Liver (tissue), 8 donors: ENCODE measurements at regions not wholly inside any gene's neighbourhood (a gene's known extent, or its start where the extent isn't known, plus 50 kb on each side); places are given as distances from the start of the nearest gene placed in this dataset.

Source experiments
- DNase-seq: peaks from one replicate; pipeline ENCODE4 v3.0.0-alpha.2; 2017; ENCODE audit warnings: low spot score
- H3K27ac ChIP-seq, 2 donors: one replicate each; pipeline ENCODE4 v1.7.0; 2013; ENCODE audit warnings: inconsistent platforms in 2 of 2, low read length in 2 of 2, control low read depth in 1 of 2, low read depth in 1 of 2, mild to moderate bottlenecking in 1 of 2
- H3K27me3 ChIP-seq, 4 donors: one replicate each; pipeline versions ENCODE4 v1.6.1 to v1.7.0; 2013; ENCODE audit warnings: low read length in 3 of 4, inconsistent platforms in 1 of 4, mild to moderate bottlenecking in 1 of 4, moderate library complexity in 1 of 4; ENCODE audit not compliant: control insufficient read depth in 4 of 4, insufficient read depth in 4 of 4
- H3K36me3 ChIP-seq, 4 donors: one replicate each; pipeline versions ENCODE4 v1.6.1 to v1.7.0; 2013; ENCODE audit warnings: low read length in 3 of 4, mild to moderate bottlenecking in 3 of 4, low read depth in 1 of 4, moderate library complexity in 1 of 4; ENCODE audit not compliant: control insufficient read depth in 4 of 4, insufficient read depth in 3 of 4
- H3K4me1 ChIP-seq, 4 donors: one replicate each; pipeline versions ENCODE4 v1.6.1 to v1.7.0; 2013; ENCODE audit warnings: low read length in 3 of 4, mild to moderate bottlenecking in 3 of 4, moderate library complexity in 1 of 4; ENCODE audit not compliant: control insufficient read depth in 4 of 4, insufficient read depth in 4 of 4
- H3K4me3 ChIP-seq, 3 donors: one replicate each; pipeline versions ENCODE4 v1.6.1 to v1.7.0; 2013; ENCODE audit warnings: low read length in 3 of 3, control low read depth in 1 of 3, low read depth in 1 of 3, mild to moderate bottlenecking in 1 of 3
- H3K9ac ChIP-seq, 2 donors: one replicate each; pipeline ENCODE4 v1.7.0; 2013; ENCODE audit warnings: low read length in 2 of 2, mild to moderate bottlenecking in 2 of 2, moderate library complexity in 2 of 2, control low read depth in 1 of 2, low read depth in 1 of 2
- H3K9me3 ChIP-seq, 4 donors: one replicate each; pipeline versions ENCODE4 v1.6.1 to v1.7.0; 2013; ENCODE audit warnings: low read length in 3 of 4; ENCODE audit not compliant: control insufficient read depth in 4 of 4
- EGR1 ChIP-seq, 2 donors: IDR thresholded peaks; 2 replicates each; pipeline ENCODE4 v1.6.1; 2016 to 2018; ENCODE audit warnings: antibody characterized with exemption in 2 of 2, low read depth in 2 of 2
- FOXA1 ChIP-seq: IDR thresholded peaks from 2 replicates; pipeline ENCODE4 v1.6.1; 2016; ENCODE audit warnings: antibody characterized with exemption
- FOXA2 ChIP-seq: IDR thresholded peaks from 2 replicates; pipeline ENCODE4 v1.6.1; 2016; ENCODE audit warnings: antibody characterized with exemption
- GABPA ChIP-seq, 2 donors: IDR thresholded peaks in 1 of 2; conservative IDR thresholded peaks in 1 of 2; 2 replicates each; pipeline ENCODE4 v1.6.1; 2016; ENCODE audit warnings: antibody characterized with exemption in 2 of 2, mild to moderate bottlenecking in 1 of 2, moderate library complexity in 1 of 2
- HNF4A ChIP-seq, 2 donors: conservative IDR thresholded peaks; 2 replicates each; pipeline ENCODE4 v1.6.1; 2016; ENCODE audit warnings: antibody characterized with exemption in 2 of 2, mild to moderate bottlenecking in 2 of 2
- HNF4G ChIP-seq: IDR thresholded peaks from 2 replicates; pipeline ENCODE4 v1.6.1; 2016; ENCODE audit warnings: antibody characterized with exemption
- JUND ChIP-seq, 2 donors: IDR thresholded peaks; 2 replicates each; pipeline ENCODE4 v1.6.1; 2016; ENCODE audit warnings: antibody characterized with exemption in 2 of 2
- NR2F2 ChIP-seq: IDR thresholded peaks from 2 replicates; pipeline ENCODE4 v1.6.1; 2016; ENCODE audit warnings: antibody characterized with exemption
- RAD21 ChIP-seq, 2 donors: IDR thresholded peaks; 2 replicates each; pipeline ENCODE4 v1.6.1; 2016; ENCODE audit warnings: antibody characterized with exemption in 2 of 2, mild to moderate bottlenecking in 2 of 2
- RXRA ChIP-seq, 2 donors: IDR thresholded peaks; 2 replicates each; pipeline ENCODE4 v1.6.1; 2017 to 2018; ENCODE audit warnings: antibody characterized with exemption in 2 of 2, mild to moderate bottlenecking in 1 of 2
- SP1 ChIP-seq: IDR thresholded peaks from 2 replicates; pipeline ENCODE4 v1.6.1; 2018; ENCODE audit warnings: antibody characterized with exemption, mild to moderate bottlenecking
- TAF1 ChIP-seq: conservative IDR thresholded peaks from 2 replicates; pipeline ENCODE4 v1.6.1; 2016; ENCODE audit warnings: antibody characterized with exemption, mild to moderate bottlenecking
- YY1 ChIP-seq: IDR thresholded peaks from 2 replicates; pipeline ENCODE4 v1.6.1; 2016; ENCODE audit warnings: antibody characterized with exemption, mild to moderate bottlenecking
- WGBS: extraction: QIAGEN DNeasy Blood & Tissue Kit; methylation state at CpG from one replicate; pipeline ENCODE4 v1.1.7; 2013; 5-methylcytosine and 5-hydroxymethylcytosine counted together
- TF ChIP-seq, protein P1 (sequence below): fragments of 150-350 bp; IDR thresholded peaks from 2 replicates; pipeline ENCODE4 v1.5.1; 2017; ENCODE audit warnings: improper control_type of control experiment, low read depth, low read length; ENCODE audit not compliant: missing input control
- TF ChIP-seq, protein P2 (sequence below): IDR thresholded peaks from 2 replicates; pipeline ENCODE4 v1.6.1; 2016; ENCODE audit warnings: antibody characterized with exemption
- TF ChIP-seq, protein P3 (sequence below): IDR thresholded peaks from 2 replicates; pipeline ENCODE4 v1.6.1; 2016; ENCODE audit warnings: antibody characterized with exemption, mild to moderate bottlenecking
- TF ChIP-seq, protein P4 (sequence below): IDR thresholded peaks from 2 replicates; pipeline ENCODE4 v1.6.1; 2016; ENCODE audit warnings: antibody characterized with exemption
- TF ChIP-seq, protein P5 (sequence below): IDR thresholded peaks from 2 replicates; pipeline ENCODE4 v1.6.1; 2016; ENCODE audit warnings: antibody characterized with exemption
- donor health status: healthy.
- donor health status: healthy.
- donor health status: healthy.
- donor health status: healthy.
- donor health status: healthy.

DNA sequence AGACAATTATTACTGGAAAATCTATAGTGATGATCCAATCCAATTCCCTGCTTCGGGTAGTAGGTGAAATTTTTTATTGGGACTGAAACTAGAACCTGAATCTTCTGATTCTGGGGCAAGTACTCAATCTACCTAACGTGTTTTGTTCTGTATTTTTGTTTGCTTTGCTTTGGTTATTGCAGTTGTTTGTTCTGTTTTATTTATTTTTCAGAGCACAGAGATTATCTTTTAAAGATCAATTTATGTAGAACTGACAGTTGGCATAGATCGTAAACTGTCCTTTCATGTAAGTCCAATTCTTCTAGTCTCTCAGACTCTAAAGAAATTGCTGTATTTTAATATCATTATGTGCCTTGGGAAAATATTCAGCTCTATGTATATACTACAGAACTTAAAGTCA, 401.6 kb downstream of the ANXA1 start:
- H3K4me1 ChIP-seq: peaks cover 0 to 14% (median 9%) of the 10 kb centered on the region in 4 donors
- H3K9ac ChIP-seq: no peak overlapping the region
- WGBS: 17% methylated on average over 3 of the region's 3 CpGs
- TF ChIP-seq NR2F2: no peak
- no peak for TF ChIP-seq JUND (IDR thresholded peaks at IDR 0.05)
- TF ChIP-seq, protein P1, sequence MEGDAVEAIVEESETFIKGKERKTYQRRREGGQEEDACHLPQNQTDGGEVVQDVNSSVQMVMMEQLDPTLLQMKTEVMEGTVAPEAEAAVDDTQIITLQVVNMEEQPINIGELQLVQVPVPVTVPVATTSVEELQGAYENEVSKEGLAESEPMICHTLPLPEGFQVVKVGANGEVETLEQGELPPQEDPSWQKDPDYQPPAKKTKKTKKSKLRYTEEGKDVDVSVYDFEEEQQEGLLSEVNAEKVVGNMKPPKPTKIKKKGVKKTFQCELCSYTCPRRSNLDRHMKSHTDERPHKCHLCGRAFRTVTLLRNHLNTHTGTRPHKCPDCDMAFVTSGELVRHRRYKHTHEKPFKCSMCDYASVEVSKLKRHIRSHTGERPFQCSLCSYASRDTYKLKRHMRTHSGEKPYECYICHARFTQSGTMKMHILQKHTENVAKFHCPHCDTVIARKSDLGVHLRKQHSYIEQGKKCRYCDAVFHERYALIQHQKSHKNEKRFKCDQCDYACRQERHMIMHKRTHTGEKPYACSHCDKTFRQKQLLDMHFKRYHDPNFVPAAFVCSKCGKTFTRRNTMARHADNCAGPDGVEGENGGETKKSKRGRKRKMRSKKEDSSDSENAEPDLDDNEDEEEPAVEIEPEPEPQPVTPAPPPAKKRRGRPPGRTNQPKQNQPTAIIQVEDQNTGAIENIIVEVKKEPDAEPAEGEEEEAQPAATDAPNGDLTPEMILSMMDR: no peak
- TF ChIP-seq SP1: no peak
- no peak for TF ChIP-seq RAD21 (IDR thresholded peaks at IDR 0.05)
- no peak for TF ChIP-seq TAF1
- TF ChIP-seq, protein P2, sequence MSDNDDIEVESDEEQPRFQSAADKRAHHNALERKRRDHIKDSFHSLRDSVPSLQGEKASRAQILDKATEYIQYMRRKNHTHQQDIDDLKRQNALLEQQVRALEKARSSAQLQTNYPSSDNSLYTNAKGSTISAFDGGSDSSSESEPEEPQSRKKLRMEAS: no peak
- no peak for TF ChIP-seq EGR1 (IDR thresholded peaks at IDR 0.05; ENCODE audit: low read depth in 2 of 2)
- no peak for TF ChIP-seq RXRA (IDR thresholded peaks at IDR 0.05)
- TF ChIP-seq FOXA2: no peak
- TF ChIP-seq FOXA1: no peak
- TF ChIP-seq, protein P3, sequence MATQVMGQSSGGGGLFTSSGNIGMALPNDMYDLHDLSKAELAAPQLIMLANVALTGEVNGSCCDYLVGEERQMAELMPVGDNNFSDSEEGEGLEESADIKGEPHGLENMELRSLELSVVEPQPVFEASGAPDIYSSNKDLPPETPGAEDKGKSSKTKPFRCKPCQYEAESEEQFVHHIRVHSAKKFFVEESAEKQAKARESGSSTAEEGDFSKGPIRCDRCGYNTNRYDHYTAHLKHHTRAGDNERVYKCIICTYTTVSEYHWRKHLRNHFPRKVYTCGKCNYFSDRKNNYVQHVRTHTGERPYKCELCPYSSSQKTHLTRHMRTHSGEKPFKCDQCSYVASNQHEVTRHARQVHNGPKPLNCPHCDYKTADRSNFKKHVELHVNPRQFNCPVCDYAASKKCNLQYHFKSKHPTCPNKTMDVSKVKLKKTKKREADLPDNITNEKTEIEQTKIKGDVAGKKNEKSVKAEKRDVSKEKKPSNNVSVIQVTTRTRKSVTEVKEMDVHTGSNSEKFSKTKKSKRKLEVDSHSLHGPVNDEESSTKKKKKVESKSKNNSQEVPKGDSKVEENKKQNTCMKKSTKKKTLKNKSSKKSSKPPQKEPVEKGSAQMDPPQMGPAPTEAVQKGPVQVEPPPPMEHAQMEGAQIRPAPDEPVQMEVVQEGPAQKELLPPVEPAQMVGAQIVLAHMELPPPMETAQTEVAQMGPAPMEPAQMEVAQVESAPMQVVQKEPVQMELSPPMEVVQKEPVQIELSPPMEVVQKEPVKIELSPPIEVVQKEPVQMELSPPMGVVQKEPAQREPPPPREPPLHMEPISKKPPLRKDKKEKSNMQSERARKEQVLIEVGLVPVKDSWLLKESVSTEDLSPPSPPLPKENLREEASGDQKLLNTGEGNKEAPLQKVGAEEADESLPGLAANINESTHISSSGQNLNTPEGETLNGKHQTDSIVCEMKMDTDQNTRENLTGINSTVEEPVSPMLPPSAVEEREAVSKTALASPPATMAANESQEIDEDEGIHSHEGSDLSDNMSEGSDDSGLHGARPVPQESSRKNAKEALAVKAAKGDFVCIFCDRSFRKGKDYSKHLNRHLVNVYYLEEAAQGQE: no peak
- no peak for TF ChIP-seq HNF4A (conservative IDR thresholded peaks at IDR 0.05)
- TF ChIP-seq, protein P4, sequence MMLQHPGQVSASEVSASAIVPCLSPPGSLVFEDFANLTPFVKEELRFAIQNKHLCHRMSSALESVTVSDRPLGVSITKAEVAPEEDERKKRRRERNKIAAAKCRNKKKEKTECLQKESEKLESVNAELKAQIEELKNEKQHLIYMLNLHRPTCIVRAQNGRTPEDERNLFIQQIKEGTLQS: no peak
- no peak for TF ChIP-seq GABPA (IDR thresholded peaks at IDR 0.05 in 1 of 2, conservative IDR thresholded peaks at IDR 0.05 in 1 of 2)
- TF ChIP-seq YY1: no peak
- TF ChIP-seq, protein P5, sequence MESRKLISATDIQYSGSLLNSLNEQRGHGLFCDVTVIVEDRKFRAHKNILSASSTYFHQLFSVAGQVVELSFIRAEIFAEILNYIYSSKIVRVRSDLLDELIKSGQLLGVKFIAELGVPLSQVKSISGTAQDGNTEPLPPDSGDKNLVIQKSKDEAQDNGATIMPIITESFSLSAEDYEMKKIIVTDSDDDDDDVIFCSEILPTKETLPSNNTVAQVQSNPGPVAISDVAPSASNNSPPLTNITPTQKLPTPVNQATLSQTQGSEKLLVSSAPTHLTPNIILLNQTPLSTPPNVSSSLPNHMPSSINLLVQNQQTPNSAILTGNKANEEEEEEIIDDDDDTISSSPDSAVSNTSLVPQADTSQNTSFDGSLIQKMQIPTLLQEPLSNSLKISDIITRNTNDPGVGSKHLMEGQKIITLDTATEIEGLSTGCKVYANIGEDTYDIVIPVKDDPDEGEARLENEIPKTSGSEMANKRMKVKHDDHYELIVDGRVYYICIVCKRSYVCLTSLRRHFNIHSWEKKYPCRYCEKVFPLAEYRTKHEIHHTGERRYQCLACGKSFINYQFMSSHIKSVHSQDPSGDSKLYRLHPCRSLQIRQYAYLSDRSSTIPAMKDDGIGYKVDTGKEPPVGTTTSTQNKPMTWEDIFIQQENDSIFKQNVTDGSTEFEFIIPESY: no peak
- no peak for DNase-seq
- H3K27ac ChIP-seq: peak overlapping the region in 1 of 2 donors; percentile 17
- no peak overlapping the region for H3K4me3 ChIP-seq
- H3K9me3 ChIP-seq: no peaks in the 10 kb centered on the region
- H3K36me3 ChIP-seq: no peaks in the 10 kb centered on the region
- H3K27me3 ChIP-seq: no peaks in the 10 kb centered on the region

DNA sequence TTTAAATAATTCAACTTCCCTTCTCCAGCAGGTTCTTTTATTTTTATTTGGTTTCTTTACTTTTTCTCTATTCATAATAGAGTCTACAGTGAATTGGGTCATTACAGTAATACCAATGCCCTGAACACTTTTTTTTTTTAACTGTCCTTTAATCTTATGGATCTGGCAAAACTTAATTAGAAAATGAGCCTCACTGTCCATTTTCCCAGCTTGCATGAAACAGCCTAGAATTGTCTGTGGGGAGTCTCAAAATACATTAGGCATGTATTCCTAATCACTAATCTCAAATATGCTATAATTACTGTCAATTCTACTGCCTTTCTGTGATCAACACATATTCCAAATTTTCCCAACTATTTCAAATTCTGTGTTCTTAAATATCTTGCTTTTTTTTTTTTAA, 406.8 kb downstream of the ANXA1 start:
- H3K27ac ChIP-seq: no peak overlapping the region
- H3K9ac ChIP-seq: no peak overlapping the region
- H3K36me3 ChIP-seq: no peaks in the 10 kb centered on the region
- H3K4me3 ChIP-seq: no peak overlapping the region
- no peaks in the 10 kb centered on the region for H3K9me3 ChIP-seq
- TF ChIP-seq HNF4A (conservative IDR thresholded peaks at IDR 0.05) (no peak), YY1 (no peak), JUND (IDR thresholded peaks at IDR 0.05) (no peak), FOXA1 (no peak), FOXA2 (no peak), HNF4G (no peak), TAF1 (no peak), GABPA (IDR thresholded peaks at IDR 0.05 in 1 of 2, conservative IDR thresholded peaks at IDR 0.05 in 1 of 2) (no peak)
- TF ChIP-seq, protein P2: no peak
- TF ChIP-seq, protein P3: no peak
- TF ChIP-seq, protein P4: no peak
- H3K4me1 ChIP-seq: no peaks in the 10 kb centered on the region
- DNase-seq: no peak
- no peaks in the 10 kb centered on the region for H3K27me3 ChIP-seq
